ENCODE measurements at regions not wholly inside any gene's neighbourhood (a gene's known extent, or its start where the extent isn't known, plus 50 kb on each side); places are given as distances from the start of the nearest gene placed in this dataset.

GRCh38 chr7:49174396-49174795 is 250.0 kb downstream of the CDC14C start:
- Histone ChIP-seq H3K36me3 (replicated peaks) (no peaks in the 10 kb centered on the region), H3K4me3 (ENCODE audit: low read depth, low read length) (no peak overlapping the region), H3K27me3 (replicated peaks) (no peaks in the 10 kb centered on the region), H3K27ac (no peak overlapping the region)
- TF ChIP-seq CTCF (IDR thresholded peaks at IDR 0.05; ENCODE audit: low read depth, low read length, missing control alignments) = no peak
- in situ Hi-C loops (cut with HindIII; ENCODE audit: low pct_ligation_motif_present, low sequenced_read_pairs) = no loop called here
- DNase-seq = no peak

DNA sequence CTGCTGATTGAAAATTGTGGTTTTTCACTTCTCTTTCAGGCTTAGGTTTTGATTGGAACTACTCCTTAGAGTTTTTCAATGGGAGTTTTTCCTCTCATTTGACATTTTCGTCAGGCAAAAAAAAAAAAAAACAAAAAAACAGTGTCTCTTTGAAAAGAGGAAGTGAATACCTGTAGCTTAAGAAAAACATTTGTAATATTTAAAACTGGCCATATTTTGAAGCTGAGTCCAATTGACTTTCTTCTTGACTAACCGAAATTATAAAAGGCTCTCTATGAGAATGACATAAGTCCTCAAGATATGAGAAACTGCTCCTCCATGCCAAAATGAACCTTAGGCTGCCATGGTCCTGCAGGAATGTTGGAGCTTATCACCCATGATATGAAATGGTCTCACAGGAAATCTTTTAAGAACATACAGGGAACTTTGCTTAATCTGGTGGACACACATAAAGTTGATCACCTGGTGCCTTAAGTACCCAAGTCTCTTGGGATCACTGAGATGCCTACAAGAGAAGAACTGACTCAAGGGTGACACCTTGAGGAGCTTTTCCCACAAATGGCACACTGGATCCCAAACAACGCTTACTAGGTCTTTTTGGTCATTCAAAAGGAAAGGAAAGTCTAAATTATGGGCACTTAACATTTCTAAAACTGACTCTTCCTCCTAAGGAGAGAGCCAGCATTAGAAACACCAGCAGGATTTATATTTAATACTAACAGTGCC is 263.4 kb downstream of the CDC14C start:
- no peak for TF ChIP-seq CTCF (IDR thresholded peaks at IDR 0.05; ENCODE audit: low read depth, low read length, missing control alignments)
- H3K36me3 ChIP-seq (replicated peaks) = no peaks in the 10 kb centered on the region
- H3K27ac ChIP-seq = no peak overlapping the region
- H3K4me3 ChIP-seq (ENCODE audit: low read depth, low read length) = no peak overlapping the region
- DNase-seq = no peak
- in situ Hi-C loops (cut with HindIII; ENCODE audit: low pct_ligation_motif_present, low sequenced_read_pairs) = no loop called here
- no peaks in the 10 kb centered on the region for H3K27me3 ChIP-seq (replicated peaks)

GRCh38 chr7:49228426-49229098 is 304.2 kb downstream of the CDC14C start:
- in situ Hi-C loops (cut with HindIII; ENCODE audit: low pct_ligation_motif_present, low sequenced_read_pairs) = no loop called here
- TF ChIP-seq CTCF (IDR thresholded peaks at IDR 0.05; ENCODE audit: low read depth, low read length, missing control alignments) = no peak
- Histone ChIP-seq H3K27me3 (replicated peaks) (no peaks in the 10 kb centered on the region), H3K4me3 (ENCODE audit: low read depth, low read length) (no peak overlapping the region), H3K27ac (no peak overlapping the region), H3K36me3 (replicated peaks) (no peaks in the 10 kb centered on the region)
- DNase-seq = no peak

DNA sequence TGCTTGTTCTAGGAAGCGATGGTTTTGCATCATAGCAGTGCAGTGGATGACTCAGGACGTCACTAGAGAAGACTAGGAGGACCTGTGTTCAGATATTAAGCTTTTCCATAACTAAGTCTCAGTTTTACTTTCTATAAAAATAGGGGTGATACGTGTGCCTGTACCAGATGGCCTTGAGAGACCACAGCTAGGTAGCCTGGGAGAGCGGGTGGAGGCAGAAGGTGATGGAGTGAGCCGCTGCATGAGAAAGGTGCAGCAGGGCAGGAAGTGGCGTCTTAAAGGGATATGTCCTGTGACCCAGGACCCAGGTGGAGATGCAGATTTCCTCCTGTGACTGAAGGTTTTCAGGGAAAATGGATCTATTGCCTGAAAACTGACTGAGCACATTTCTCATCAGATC is 304.9 kb downstream of the CDC14C start:
- in situ Hi-C loops (cut with HindIII; ENCODE audit: low pct_ligation_motif_present, low sequenced_read_pairs) = no loop called here
- no peak for DNase-seq
- Histone ChIP-seq H3K27me3 (replicated peaks) (no peaks in the 10 kb centered on the region), H3K36me3 (replicated peaks) (no peaks in the 10 kb centered on the region), H3K27ac (no peak overlapping the region), H3K4me3 (ENCODE audit: low read depth, low read length) (no peak overlapping the region)
- TF ChIP-seq CTCF (IDR thresholded peaks at IDR 0.05; ENCODE audit: low read depth, low read length, missing control alignments) = no peak

GRCh38 chr7:49243521-49243920 is 319.2 kb downstream of the CDC14C start:
- TF ChIP-seq CTCF (IDR thresholded peaks at IDR 0.05; ENCODE audit: low read depth, low read length, missing control alignments) = no peak
- in situ Hi-C loops (cut with HindIII; ENCODE audit: low pct_ligation_motif_present, low sequenced_read_pairs) = no loop called here
- DNase-seq = no peak
- Histone ChIP-seq H3K27me3 (replicated peaks) (no peaks in the 10 kb centered on the region), H3K4me3 (ENCODE audit: low read depth, low read length) (no peak overlapping the region), H3K27ac (no peak overlapping the region), H3K36me3 (replicated peaks) (no peaks in the 10 kb centered on the region)

Data from brain microvascular endothelial cell (primary cell).